ENCODE measurements at regions not wholly inside any gene's neighbourhood (a gene's known extent, or its start where the extent isn't known, plus 50 kb on each side); places are given as distances from the start of the nearest gene placed in this dataset.

DNA sequence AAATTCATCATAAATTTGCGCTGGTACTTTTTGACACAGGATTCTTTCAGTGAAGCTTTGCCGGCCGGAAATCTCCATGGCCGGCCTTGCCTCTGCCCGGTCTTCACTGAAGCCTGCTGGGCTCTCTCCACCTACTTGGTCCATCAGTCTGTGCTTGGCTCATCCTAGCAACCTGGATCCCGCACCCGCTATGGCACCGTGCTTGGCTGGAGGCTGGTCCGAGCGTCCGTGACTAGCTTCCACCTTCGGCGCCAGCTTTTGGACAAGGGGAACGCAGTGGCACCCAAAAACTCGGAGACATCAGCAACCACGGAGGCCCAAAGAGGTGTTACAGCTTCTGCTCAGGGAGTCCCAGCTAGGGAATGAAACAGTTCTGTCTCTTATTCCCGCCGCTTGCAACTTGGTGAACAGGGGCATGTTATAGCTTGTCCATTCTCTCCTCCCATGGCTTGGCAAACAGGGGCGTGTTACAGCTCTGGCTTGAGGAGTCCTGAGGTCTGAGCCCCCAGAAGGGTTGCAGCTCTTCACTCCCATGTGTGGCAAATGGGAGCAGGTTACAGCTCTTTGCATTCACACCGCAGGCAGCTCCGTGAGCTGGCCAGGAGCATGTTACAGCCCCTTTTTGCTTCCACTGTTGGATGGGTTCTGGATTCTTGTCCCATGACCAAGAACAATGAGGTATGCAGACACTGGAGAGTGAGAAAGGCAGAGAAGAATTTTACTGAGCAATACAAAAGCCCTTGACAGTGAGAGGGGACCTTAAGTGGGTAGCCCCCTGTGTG is 204.2 kb downstream of the DIPK2A start:
- no peak overlapping the region for H3K9ac ChIP-seq (ENCODE audit: insufficient read length, low read depth)
- no peak for DNase-seq (ENCODE audit: low read depth, low spot score)
- no peaks in the 10 kb centered on the region for H3K4me1 ChIP-seq (ENCODE audit: insufficient read depth, insufficient read length)
- no peaks in the 10 kb centered on the region for H3K36me3 ChIP-seq (ENCODE audit: insufficient read depth, insufficient read length, low read length)
- H3K27me3 ChIP-seq (ENCODE audit: insufficient read depth, insufficient read length): no peaks in the 10 kb centered on the region
- H3K4me3 ChIP-seq (ENCODE audit: insufficient read length, low read depth): no peak overlapping the region
- no peaks in the 10 kb centered on the region for H3K9me3 ChIP-seq (ENCODE audit: insufficient read depth, low read length)
- TF ChIP-seq SUZ12 (IDR thresholded peaks at IDR 0.05; ENCODE audit: extremely low read depth, insufficient read depth, insufficient read length) (no peak), ZNF274 (IDR thresholded peaks at IDR 0.05; ENCODE audit: low read depth, low read length) (no peak), YY1 (IDR thresholded peaks at IDR 0.05; ENCODE audit: insufficient read depth, insufficient read length) (no peak)

DNA sequence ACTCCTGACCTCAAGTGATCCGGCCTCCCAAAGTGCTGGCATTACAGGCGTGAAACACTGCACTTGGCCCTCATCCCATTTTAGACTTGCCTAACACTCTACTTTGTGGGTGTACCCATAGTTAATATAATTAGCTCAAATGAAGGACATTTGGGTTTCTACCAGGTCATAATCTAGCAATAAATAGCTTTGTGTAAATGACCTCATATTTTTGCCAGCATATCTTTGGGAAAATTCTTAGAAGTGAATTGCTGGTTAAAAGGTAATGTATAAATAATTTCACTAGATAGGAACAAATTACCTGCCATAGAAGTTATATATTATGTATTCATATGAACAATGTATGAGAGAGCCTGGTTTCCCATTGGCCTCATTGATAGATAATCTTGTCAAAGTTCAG is 206.0 kb downstream of the DIPK2A start:
- TF ChIP-seq YY1 (IDR thresholded peaks at IDR 0.05; ENCODE audit: insufficient read depth, insufficient read length): no peak
- no peak for TF ChIP-seq SUZ12 (IDR thresholded peaks at IDR 0.05; ENCODE audit: extremely low read depth, insufficient read depth, insufficient read length)
- H3K9me3 ChIP-seq (ENCODE audit: insufficient read depth, low read length): no peaks in the 10 kb centered on the region
- DNase-seq (ENCODE audit: low read depth, low spot score): no peak
- H3K9ac ChIP-seq (ENCODE audit: insufficient read length, low read depth): no peak overlapping the region
- H3K36me3 ChIP-seq (ENCODE audit: insufficient read depth, insufficient read length, low read length): no peaks in the 10 kb centered on the region
- H3K4me3 ChIP-seq (ENCODE audit: insufficient read length, low read depth): no peak overlapping the region
- no peaks in the 10 kb centered on the region for H3K4me1 ChIP-seq (ENCODE audit: insufficient read depth, insufficient read length)
- H3K27me3 ChIP-seq (ENCODE audit: insufficient read depth, insufficient read length): no peaks in the 10 kb centered on the region

DNA sequence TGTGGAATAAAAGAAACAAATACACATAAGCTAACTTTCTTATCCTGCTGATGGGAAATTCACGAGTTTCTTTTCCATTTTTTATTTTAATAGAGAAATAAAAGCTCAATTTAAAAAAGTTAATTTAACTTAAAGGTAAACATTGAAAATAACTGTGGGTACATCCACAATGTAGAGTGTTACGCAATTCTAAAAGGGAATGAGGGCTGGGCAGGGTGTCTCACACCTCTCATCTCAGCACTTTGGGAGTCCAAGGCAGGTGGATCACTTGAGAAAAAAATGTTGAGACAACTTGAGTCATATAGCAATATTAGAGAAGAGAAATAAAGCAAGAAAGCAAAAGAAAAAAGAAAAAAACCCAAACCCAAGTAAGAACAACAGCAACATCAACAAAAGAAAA is 207.0 kb downstream of the DIPK2A start:
- H3K9ac ChIP-seq (ENCODE audit: insufficient read length, low read depth): no peak overlapping the region
- no peaks in the 10 kb centered on the region for H3K36me3 ChIP-seq (ENCODE audit: insufficient read depth, insufficient read length, low read length)
- no peak overlapping the region for H3K4me3 ChIP-seq (ENCODE audit: insufficient read length, low read depth)
- H3K9me3 ChIP-seq (ENCODE audit: insufficient read depth, low read length): no peaks in the 10 kb centered on the region
- DNase-seq (ENCODE audit: low read depth, low spot score): no peak
- no peaks in the 10 kb centered on the region for H3K27me3 ChIP-seq (ENCODE audit: insufficient read depth, insufficient read length)
- no peaks in the 10 kb centered on the region for H3K4me1 ChIP-seq (ENCODE audit: insufficient read depth, insufficient read length)
- TF ChIP-seq SUZ12 (IDR thresholded peaks at IDR 0.05; ENCODE audit: extremely low read depth, insufficient read depth, insufficient read length) (no peak), YY1 (IDR thresholded peaks at IDR 0.05; ENCODE audit: insufficient read depth, insufficient read length) (no peak), ZNF274 (IDR thresholded peaks at IDR 0.05; ENCODE audit: low read depth, low read length) (no peak)

- Histone ChIP-seq H3K27me3 (ENCODE audit: insufficient read depth, insufficient read length) (no peaks in the 10 kb centered on the region), H3K4me1 (ENCODE audit: insufficient read depth, insufficient read length) (no peaks in the 10 kb centered on the region), H3K4me3 (ENCODE audit: insufficient read length, low read depth) (no peak overlapping the region), H3K9ac (ENCODE audit: insufficient read length, low read depth) (no peak overlapping the region), H3K36me3 (ENCODE audit: insufficient read depth, insufficient read length, low read length) (no peaks in the 10 kb centered on the region), H3K9me3 (ENCODE audit: insufficient read depth, low read length) (peaks cover 13% of the 10 kb centered on the region; the same call in 1 of the 2 replicates)
- TF ChIP-seq SUZ12 (IDR thresholded peaks at IDR 0.05; ENCODE audit: extremely low read depth, insufficient read depth, insufficient read length) (no peak), YY1 (IDR thresholded peaks at IDR 0.05; ENCODE audit: insufficient read depth, insufficient read length) (no peak), ZNF274 (IDR thresholded peaks at IDR 0.05; ENCODE audit: low read depth, low read length) (no peak)
- no peak for DNase-seq (ENCODE audit: low read depth, low spot score)
Observed at GRCh38 chr3:144181062-144181461, 209.4 kb downstream of the DIPK2A start.

- Histone ChIP-seq H3K27me3 (ENCODE audit: insufficient read depth, insufficient read length) (no peaks in the 10 kb centered on the region), H3K36me3 (ENCODE audit: insufficient read depth, insufficient read length, low read length) (no peaks in the 10 kb centered on the region), H3K4me1 (ENCODE audit: insufficient read depth, insufficient read length) (no peaks in the 10 kb centered on the region), H3K9me3 (ENCODE audit: insufficient read depth, low read length) (peaks cover 17% of the 10 kb centered on the region; the same call in 1 of the 2 replicates), H3K9ac (ENCODE audit: insufficient read length, low read depth) (no peak overlapping the region), H3K4me3 (ENCODE audit: insufficient read length, low read depth) (no peak overlapping the region)
- no peak for DNase-seq (ENCODE audit: low read depth, low spot score)
- TF ChIP-seq SUZ12 (IDR thresholded peaks at IDR 0.05; ENCODE audit: extremely low read depth, insufficient read depth, insufficient read length): no peak
- no peak for TF ChIP-seq ZNF274 (IDR thresholded peaks at IDR 0.05; ENCODE audit: low read depth, low read length)
- TF ChIP-seq YY1 (IDR thresholded peaks at IDR 0.05; ENCODE audit: insufficient read depth, insufficient read length): no peak
Observed at GRCh38 chr3:144182501-144182900, 210.9 kb downstream of the DIPK2A start.

DNA sequence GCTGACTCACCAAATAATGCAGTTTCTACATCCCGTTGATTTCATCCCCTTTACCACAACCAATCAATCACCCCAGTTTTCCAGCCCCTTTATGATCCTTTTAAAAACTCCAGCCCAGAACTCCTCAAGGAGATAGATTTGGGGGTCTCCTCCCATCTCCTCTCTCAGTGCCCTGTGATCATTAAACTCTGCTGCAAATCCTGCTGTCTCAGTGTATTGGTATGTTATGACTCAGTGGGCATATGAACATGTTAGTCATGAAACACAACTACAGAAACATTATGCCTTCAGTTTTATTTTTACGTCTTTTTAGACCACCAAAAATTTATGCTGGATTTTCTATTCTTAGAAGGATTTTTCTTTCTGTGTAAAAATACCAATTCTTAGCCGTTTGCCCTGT is 213.7 kb downstream of the DIPK2A start:
- Histone ChIP-seq H3K4me1 (ENCODE audit: insufficient read depth, insufficient read length) (no peaks in the 10 kb centered on the region), H3K36me3 (ENCODE audit: insufficient read depth, insufficient read length, low read length) (no peaks in the 10 kb centered on the region), H3K9ac (ENCODE audit: insufficient read length, low read depth) (no peak overlapping the region), H3K9me3 (ENCODE audit: insufficient read depth, low read length) (peaks cover 17% of the 10 kb centered on the region; the same call in 1 of the 2 replicates), H3K27me3 (ENCODE audit: insufficient read depth, insufficient read length) (no peaks in the 10 kb centered on the region), H3K4me3 (ENCODE audit: insufficient read length, low read depth) (no peak overlapping the region)
- no peak for TF ChIP-seq ZNF274 (IDR thresholded peaks at IDR 0.05; ENCODE audit: low read depth, low read length)
- no peak for TF ChIP-seq SUZ12 (IDR thresholded peaks at IDR 0.05; ENCODE audit: extremely low read depth, insufficient read depth, insufficient read length)
- no peak for TF ChIP-seq YY1 (IDR thresholded peaks at IDR 0.05; ENCODE audit: insufficient read depth, insufficient read length)
- no peak for DNase-seq (ENCODE audit: low read depth, low spot score)

DNA sequence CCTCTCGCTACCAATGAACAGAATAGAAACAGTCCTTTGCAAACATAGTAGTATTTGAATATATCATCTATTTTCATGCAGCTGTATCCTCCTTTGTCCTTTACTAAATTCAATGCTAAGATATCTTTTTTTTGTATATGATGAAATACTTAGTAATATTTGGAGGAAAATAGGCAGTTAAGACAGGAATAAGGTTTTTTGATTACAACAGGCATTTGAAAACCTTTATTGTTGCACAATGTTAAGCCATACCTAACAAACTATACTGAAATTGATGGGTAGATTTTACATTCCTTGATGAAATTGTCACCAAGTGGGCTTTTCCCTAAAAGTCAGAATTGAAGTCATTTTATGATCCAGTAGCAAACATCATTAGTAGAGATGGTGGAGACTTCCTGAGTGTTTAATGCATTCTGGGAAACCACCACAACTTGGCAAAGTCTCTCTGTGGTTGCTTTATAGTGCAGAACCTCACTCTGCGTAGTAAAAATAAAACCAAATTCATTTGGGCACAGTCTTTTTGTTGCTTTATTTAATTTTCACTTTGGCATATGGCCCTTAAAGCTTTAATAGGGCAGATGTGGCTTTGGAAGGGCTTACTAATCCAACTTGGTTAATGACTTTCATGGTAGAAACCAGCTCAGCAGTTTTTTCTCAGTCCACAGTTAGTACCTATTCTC is 216.0 kb downstream of the DIPK2A start:
- no peak overlapping the region for H3K4me3 ChIP-seq (ENCODE audit: insufficient read length, low read depth)
- no peak overlapping the region for H3K9ac ChIP-seq (ENCODE audit: insufficient read length, low read depth)
- H3K27me3 ChIP-seq (ENCODE audit: insufficient read depth, insufficient read length): no peaks in the 10 kb centered on the region
- H3K36me3 ChIP-seq (ENCODE audit: insufficient read depth, insufficient read length, low read length): no peaks in the 10 kb centered on the region
- TF ChIP-seq ZNF274 (IDR thresholded peaks at IDR 0.05; ENCODE audit: low read depth, low read length) (no peak), SUZ12 (IDR thresholded peaks at IDR 0.05; ENCODE audit: extremely low read depth, insufficient read depth, insufficient read length) (no peak), YY1 (IDR thresholded peaks at IDR 0.05; ENCODE audit: insufficient read depth, insufficient read length) (no peak)
- H3K4me1 ChIP-seq (ENCODE audit: insufficient read depth, insufficient read length): no peaks in the 10 kb centered on the region
- no peak for DNase-seq (ENCODE audit: low read depth, low spot score)
- peaks cover 17% of the 10 kb centered on the region; the same call in 1 of the 2 replicates for H3K9me3 ChIP-seq (ENCODE audit: insufficient read depth, low read length)

Measured in NT2/D1 (cell line).